OCI-LY1 (cell line): ENCODE measurements at regions not wholly inside any gene's neighbourhood (a gene's known extent, or its start where the extent isn't known, plus 50 kb on each side); places are given as distances from the start of the nearest gene placed in this dataset.

ENCODE experiments used
- H2AFZ ChIP-seq: fragments of 200-600 bp; sonication (generic), shearing (Covaris generic); 2 replicates; pipeline ENCODE4 v1.6.0; 2014; ENCODE audit warnings: antibody characterized with exemption, mild to moderate bottlenecking, low read length
- H3F3A ChIP-seq: fragments of 200-600 bp; sonication (generic), shearing (Covaris generic); 2 replicates; pipeline ENCODE4 v1.6.0; 2014; ENCODE audit warnings: mild to moderate bottlenecking, antibody characterized with exemption, low read length, moderate library complexity; ENCODE audit not compliant: insufficient read depth
- H3K27ac ChIP-seq: fragments of 200-600 bp; sonication (generic); 2 replicates; pipeline ENCODE4 v1.5.1; 2014; ENCODE audit warnings: low read length, mixed run types, mild to moderate bottlenecking, low read depth; ENCODE audit not compliant: poor library complexity, severe bottlenecking
- H3K27me3 ChIP-seq: fragments of 200-600 bp; sonication (generic); 2 replicates; pipeline ENCODE4 v1.6.0; 2014; ENCODE audit warnings: antibody characterized with exemption, mild to moderate bottlenecking, low read length, moderate library complexity; ENCODE audit not compliant: insufficient read depth
- H3K36me3 ChIP-seq: fragments of 200-600 bp; sonication (generic); 2 replicates; pipeline ENCODE4 v1.6.1; 2014; ENCODE audit warnings: mild to moderate bottlenecking, antibody characterized with exemption, low read length, moderate library complexity, mixed read lengths; ENCODE audit not compliant: insufficient read depth
- H3K4me1 ChIP-seq: fragments of 200-600 bp; sonication (generic); 2 replicates; pipeline ENCODE4 v1.5.1; 2014; ENCODE audit warnings: mild to moderate bottlenecking, low read length, moderate library complexity; ENCODE audit not compliant: insufficient read depth, severe bottlenecking
- H3K4me2 ChIP-seq: fragments of 200-600 bp; sonication (generic), shearing (Covaris generic); 2 replicates; pipeline ENCODE4 v1.6.1; 2014; ENCODE audit warnings: low read length
- H3K4me3 ChIP-seq: fragments of 200-600 bp; sonication (generic); 2 replicates; pipeline ENCODE4 v1.5.1; 2014; ENCODE audit warnings: low read length, low read depth, mild to moderate bottlenecking, mixed read lengths; ENCODE audit not compliant: poor library complexity, severe bottlenecking
- H3K79me2 ChIP-seq: fragments of 200-600 bp; shearing (Covaris generic); 2 replicates; pipeline ENCODE4 v1.6.1; 2016; ENCODE audit warnings: mixed run types, low read length, mixed read lengths; ENCODE audit not compliant: insufficient read depth
- H3K9ac ChIP-seq: fragments of 200-600 bp; sonication (generic), shearing (Covaris generic); 2 replicates; pipeline ENCODE4 v1.6.1; 2014; ENCODE audit warnings: mild to moderate bottlenecking, low read length, mixed read lengths
- H3K9me2 ChIP-seq: fragments of 200-600 bp; sonication (generic), shearing (Covaris generic); 2 replicates; pipeline ENCODE4 v1.6.1; 2014; ENCODE audit warnings: low read depth, mild to moderate bottlenecking, low read length, mixed read lengths
- H3K9me3 ChIP-seq: fragments of 200-600 bp; shearing (Covaris generic); 2 replicates; pipeline ENCODE4 v1.6.1; 2014; ENCODE audit warnings: low read length, mixed read lengths
- H4K20me1 ChIP-seq: fragments of 200-600 bp; sonication (generic), shearing (Covaris generic); 2 replicates; pipeline ENCODE4 v1.6.0; 2016; ENCODE audit warnings: mild to moderate bottlenecking, low read length; ENCODE audit not compliant: insufficient read depth
- CTCF ChIP-seq: fragments of 200-600 bp; sonication (generic), shearing (Covaris generic); IDR thresholded peaks from 2 replicates; pipeline ENCODE4 v1.5.1; 2017; ENCODE audit warnings: mild to moderate bottlenecking, antibody characterized with exemption, low read length, moderate library complexity, mixed read lengths
- EZH2 ChIP-seq: fragments of 200-600 bp; sonication (generic), shearing (Covaris generic); IDR thresholded peaks from 2 replicates; pipeline ENCODE4 v1.8.0; 2017; ENCODE audit warnings: borderline replicate concordance, mixed run types, mild to moderate bottlenecking, antibody characterized with exemption, low read length, moderate library complexity, mixed read lengths

- Histone ChIP-seq H4K20me1 (no peaks in the 10 kb centered on the region), H3K9me2 (no peaks in the 10 kb centered on the region), H3K79me2 (no peaks in the 10 kb centered on the region), H3K36me3 (no peaks in the 10 kb centered on the region), H3K27ac (no peak overlapping the region), H3K27me3 (no peaks in the 10 kb centered on the region; the same call in 1 of the 2 replicates), H3K4me2 (no peak overlapping the region), H2AFZ (no peak overlapping the region), H3K9me3 (peaks cover 3% of the 10 kb centered on the region; the same call in 1 of the 2 replicates), H3F3A (no peaks in the 10 kb centered on the region), H3K4me3 (no peak overlapping the region), H3K9ac (no peak overlapping the region), H3K4me1 (no peaks in the 10 kb centered on the region)
- no peak for TF ChIP-seq CTCF
- no peak for TF ChIP-seq EZH2
These were observed 256.5 kb downstream of the UQCRFS1 start for GRCh38 chr19:28956421-28956820.

- H3K79me2 ChIP-seq: no peaks in the 10 kb centered on the region
- H3K36me3 ChIP-seq: no peaks in the 10 kb centered on the region
- no peaks in the 10 kb centered on the region for H3K4me1 ChIP-seq
- no peaks in the 10 kb centered on the region for H3F3A ChIP-seq
- H3K9ac ChIP-seq: no peak overlapping the region
- no peak overlapping the region for H3K4me3 ChIP-seq
- H4K20me1 ChIP-seq: no peaks in the 10 kb centered on the region
- no peak overlapping the region for H3K4me2 ChIP-seq
- peaks cover 2% of the 10 kb centered on the region; the same call in 1 of the 2 replicates for H3K9me3 ChIP-seq
- no peak overlapping the region for H3K27ac ChIP-seq
- no peak overlapping the region for H2AFZ ChIP-seq
- no peaks in the 10 kb centered on the region for H3K9me2 ChIP-seq
- no peak for TF ChIP-seq EZH2
- no peaks in the 10 kb centered on the region; the same call in 1 of the 2 replicates for H3K27me3 ChIP-seq
These were observed 263.4 kb downstream of the UQCRFS1 start for GRCh38 chr19:28949535-28949934.

GRCh38 chr19:28949027-28949426 is 263.9 kb downstream of the UQCRFS1 start:
- no peaks in the 10 kb centered on the region for H3K36me3 ChIP-seq
- no peaks in the 10 kb centered on the region for H3K79me2 ChIP-seq
- no peaks in the 10 kb centered on the region for H3K4me1 ChIP-seq
- no peaks in the 10 kb centered on the region for H3K9me3 ChIP-seq
- no peaks in the 10 kb centered on the region for H3F3A ChIP-seq
- no peaks in the 10 kb centered on the region for H3K27me3 ChIP-seq
- no peaks in the 10 kb centered on the region for H4K20me1 ChIP-seq
- no peaks in the 10 kb centered on the region for H3K9me2 ChIP-seq
- H3K4me3 ChIP-seq: no peak overlapping the region
- TF ChIP-seq EZH2 (no peak), CTCF (no peak)
- H3K4me2 ChIP-seq: no peak overlapping the region
- no peak overlapping the region for H2AFZ ChIP-seq
- H3K27ac ChIP-seq: no peak overlapping the region
- H3K9ac ChIP-seq: no peak overlapping the region

- no peaks in the 10 kb centered on the region for H3K36me3 ChIP-seq
- no peak overlapping the region for H3K9ac ChIP-seq
- no peak overlapping the region for H2AFZ ChIP-seq
- H4K20me1 ChIP-seq: no peaks in the 10 kb centered on the region
- H3K4me2 ChIP-seq: no peak overlapping the region
- H3K4me3 ChIP-seq: no peak overlapping the region
- TF ChIP-seq EZH2 (no peak), CTCF (no peak)
- H3K27me3 ChIP-seq: no peaks in the 10 kb centered on the region
- H3K9me2 ChIP-seq: no peaks in the 10 kb centered on the region
- H3K4me1 ChIP-seq: no peaks in the 10 kb centered on the region
- no peaks in the 10 kb centered on the region for H3K9me3 ChIP-seq
- no peak overlapping the region for H3K27ac ChIP-seq
- H3F3A ChIP-seq: no peaks in the 10 kb centered on the region
- H3K79me2 ChIP-seq: no peaks in the 10 kb centered on the region
These were observed 264.4 kb downstream of the UQCRFS1 start for GRCh38 chr19:28948566-28948965.
